GM23248 (cell line): ENCODE measurements at regions not wholly inside any gene's neighbourhood (a gene's known extent, or its start where the extent isn't known, plus 50 kb on each side); places are given as distances from the start of the nearest gene placed in this dataset.

Source experiments
- EZH2 ChIP-seq: fragments of 200-600 bp; sonication (generic); IDR thresholded peaks from 2 replicates; pipeline ENCODE4 v1.6.1; 2018; ENCODE audit warnings: antibody characterized with exemption, mild to moderate bottlenecking; ENCODE audit not compliant: insufficient read depth, poor library complexity, severe bottlenecking
- EZH2phosphoT487 ChIP-seq: fragments of 200-600 bp; sonication (generic); IDR thresholded peaks from 2 replicates; pipeline ENCODE4 v1.6.1; 2018; ENCODE audit warnings: antibody characterized with exemption, moderate library complexity, mild to moderate bottlenecking, low read depth; ENCODE audit not compliant: insufficient read depth

- TF ChIP-seq EZH2 (no peak), EZH2phosphoT487 (no peak)
Observed at GRCh38 chr13:107964395-107964794, 250.9 kb downstream of the LIG4 start.
